ENCODE measurements at regions not wholly inside any gene's neighbourhood (a gene's known extent, or its start where the extent isn't known, plus 50 kb on each side); places are given as distances from the start of the nearest gene placed in this dataset.

- no peak for DNase-seq (ENCODE audit: low spot score)
- Mint-ChIP-seq H3K27me3 (ENCODE audit: unreplicated experiment) (peaks cover 2% of the 10 kb centered on the region), H3K4me3 (ENCODE audit: unreplicated experiment) (no peak overlapping the region), H3K9me3 (ENCODE audit: unreplicated experiment) (no peaks in the 10 kb centered on the region), H3K36me3 (ENCODE audit: low read depth, unreplicated experiment) (no peaks in the 10 kb centered on the region), H3K27ac (ENCODE audit: unreplicated experiment) (no peak overlapping the region), H3K4me1 (ENCODE audit: unreplicated experiment) (no peaks in the 10 kb centered on the region)
- TF ChIP-seq CTCF (IDR thresholded peaks at IDR 0.05; ENCODE audit: unreplicated experiment), result no peak
Measured at GRCh38 chr2:239583879-239584859, 183.3 kb upstream of the HDAC4 start.

- Mint-ChIP-seq H3K27ac (ENCODE audit: unreplicated experiment) (no peak overlapping the region), H3K4me1 (ENCODE audit: unreplicated experiment) (no peaks in the 10 kb centered on the region), H3K36me3 (ENCODE audit: low read depth, unreplicated experiment) (no peaks in the 10 kb centered on the region), H3K27me3 (ENCODE audit: unreplicated experiment) (peaks cover 3% of the 10 kb centered on the region), H3K4me3 (ENCODE audit: unreplicated experiment) (no peak overlapping the region), H3K9me3 (ENCODE audit: unreplicated experiment) (no peaks in the 10 kb centered on the region)
- DNase-seq (ENCODE audit: low spot score), result no peak
- TF ChIP-seq CTCF (IDR thresholded peaks at IDR 0.05; ENCODE audit: unreplicated experiment), result no peak
Measured at GRCh38 chr2:239583171-239583878, 182.5 kb upstream of the HDAC4 start.

- no peaks in the 10 kb centered on the region for H3K9me3 Mint-ChIP-seq (ENCODE audit: unreplicated experiment)
- TF ChIP-seq CTCF (IDR thresholded peaks at IDR 0.05; ENCODE audit: unreplicated experiment), result no peak
- no peak for DNase-seq (ENCODE audit: low spot score)
- H3K27ac Mint-ChIP-seq (ENCODE audit: unreplicated experiment), result no peak overlapping the region
- no peak overlapping the region for H3K4me3 Mint-ChIP-seq (ENCODE audit: unreplicated experiment)
- H3K4me1 Mint-ChIP-seq (ENCODE audit: unreplicated experiment), result no peaks in the 10 kb centered on the region
- no peaks in the 10 kb centered on the region for H3K36me3 Mint-ChIP-seq (ENCODE audit: low read depth, unreplicated experiment)
- H3K27me3 Mint-ChIP-seq (ENCODE audit: unreplicated experiment), result peaks cover 3% of the 10 kb centered on the region
Measured at GRCh38 chr2:239582476-239582875, 181.7 kb upstream of the HDAC4 start.

GRCh38 chr2:239581352-239581901, 180.6 kb upstream of the HDAC4 start:
- TF ChIP-seq CTCF (IDR thresholded peaks at IDR 0.05; ENCODE audit: unreplicated experiment), result no peak
- no peaks in the 10 kb centered on the region for H3K36me3 Mint-ChIP-seq (ENCODE audit: low read depth, unreplicated experiment)
- H3K4me3 Mint-ChIP-seq (ENCODE audit: unreplicated experiment), result no peak overlapping the region
- H3K9me3 Mint-ChIP-seq (ENCODE audit: unreplicated experiment), result no peaks in the 10 kb centered on the region
- no peak overlapping the region for H3K27ac Mint-ChIP-seq (ENCODE audit: unreplicated experiment)
- no peaks in the 10 kb centered on the region for H3K4me1 Mint-ChIP-seq (ENCODE audit: unreplicated experiment)
- no peak for DNase-seq (ENCODE audit: low spot score)
- H3K27me3 Mint-ChIP-seq (ENCODE audit: unreplicated experiment), result peaks cover 2% of the 10 kb centered on the region

All from endothelial cell (in vitro differentiated cells).